ENCODE measurements at regions not wholly inside any gene's neighbourhood (a gene's known extent, or its start where the extent isn't known, plus 50 kb on each side); places are given as distances from the start of the nearest gene placed in this dataset.

DNA sequence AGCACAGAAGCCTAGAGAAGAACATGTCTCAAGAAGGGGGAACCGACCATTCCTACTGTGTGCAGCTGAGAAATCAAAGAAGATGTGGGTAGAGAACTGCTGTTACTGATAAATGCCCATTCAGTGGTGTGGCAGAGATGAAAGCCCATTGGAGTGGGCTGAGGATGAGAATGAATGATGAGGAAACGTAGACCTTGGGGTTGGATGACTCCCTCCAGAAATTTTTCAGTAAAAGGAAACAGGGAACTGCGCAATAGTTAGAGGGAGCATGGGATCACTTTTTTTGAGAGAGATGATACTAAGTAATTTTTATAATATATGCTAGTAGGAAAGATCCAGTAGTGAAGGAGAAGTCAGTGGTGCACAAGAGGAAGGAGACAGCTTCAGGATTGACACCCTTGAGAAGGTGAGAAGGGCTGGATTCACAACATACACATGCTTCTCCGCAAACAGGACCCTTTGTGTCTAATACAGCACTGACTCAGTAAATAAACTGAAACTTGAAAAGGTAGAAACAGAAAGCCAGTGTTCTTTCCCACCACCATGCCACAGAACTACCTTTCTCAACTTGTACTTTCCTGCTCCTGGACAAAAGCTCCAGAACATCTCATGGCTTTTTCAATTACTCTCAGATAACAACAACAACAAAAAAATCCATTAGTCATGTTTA, 104.7 kb upstream of the IL6 start:
- DNase-seq: peak; percentile 43 to 64

DNA sequence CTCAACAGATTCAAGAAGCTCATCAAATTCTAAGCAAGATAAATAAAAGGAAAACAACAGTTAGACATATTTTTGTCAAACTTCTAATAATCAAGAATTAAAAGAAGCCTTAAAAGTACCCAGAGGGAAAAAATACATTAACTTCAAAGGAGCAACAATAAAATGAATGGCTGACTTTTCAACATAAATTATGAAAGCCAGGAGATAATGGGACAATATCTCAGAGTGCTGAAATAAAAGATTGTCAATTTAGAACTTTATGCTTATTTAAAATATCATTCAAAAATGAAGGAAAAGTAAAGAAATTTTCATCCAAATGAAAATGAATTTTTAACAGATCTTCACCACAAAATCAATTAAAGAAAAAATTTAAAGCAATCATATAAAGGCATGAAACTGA, 108.5 kb upstream of the IL6 start:
- no peak for DNase-seq

DNA sequence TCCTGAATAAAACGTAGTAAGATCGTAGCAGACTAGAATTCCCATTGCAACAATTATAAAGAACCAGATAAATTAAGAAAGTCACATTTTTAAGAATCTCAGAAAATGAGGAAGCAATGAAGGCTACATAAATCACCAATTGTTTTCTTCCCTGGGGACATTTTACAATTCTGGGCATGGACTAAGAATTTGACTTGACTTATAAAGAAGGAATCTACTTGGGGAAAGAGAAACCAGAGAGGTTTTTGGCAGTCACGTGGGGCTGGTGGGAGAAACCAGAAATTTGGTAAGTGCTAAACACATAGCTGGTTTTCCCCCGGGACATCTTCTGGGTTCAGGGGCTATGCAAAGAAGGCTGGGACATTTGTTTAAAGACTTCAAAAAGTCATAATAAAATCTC, 109.8 kb upstream of the IL6 start:
- no peak for DNase-seq

DNA sequence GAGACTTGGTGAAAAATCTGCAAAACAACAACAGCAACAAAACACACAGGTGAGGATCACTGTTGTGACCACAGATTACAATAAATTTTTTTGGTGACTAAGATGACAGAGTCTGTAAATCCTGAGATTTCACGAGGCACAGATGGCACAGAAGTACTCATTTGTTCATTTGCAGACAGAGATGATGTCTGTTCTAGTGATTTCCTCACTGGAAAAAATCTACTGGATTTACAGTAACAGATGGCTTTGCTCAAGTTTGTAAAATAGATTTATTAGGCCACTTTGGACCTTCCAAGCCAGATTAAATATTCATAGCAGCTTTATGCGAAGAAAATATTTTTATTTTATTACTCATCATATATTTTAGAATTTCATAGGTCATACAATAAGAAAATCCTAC, 113.5 kb upstream of the IL6 start:
- peak in 1 of 2 donors; percentile 15 for DNase-seq

DNA sequence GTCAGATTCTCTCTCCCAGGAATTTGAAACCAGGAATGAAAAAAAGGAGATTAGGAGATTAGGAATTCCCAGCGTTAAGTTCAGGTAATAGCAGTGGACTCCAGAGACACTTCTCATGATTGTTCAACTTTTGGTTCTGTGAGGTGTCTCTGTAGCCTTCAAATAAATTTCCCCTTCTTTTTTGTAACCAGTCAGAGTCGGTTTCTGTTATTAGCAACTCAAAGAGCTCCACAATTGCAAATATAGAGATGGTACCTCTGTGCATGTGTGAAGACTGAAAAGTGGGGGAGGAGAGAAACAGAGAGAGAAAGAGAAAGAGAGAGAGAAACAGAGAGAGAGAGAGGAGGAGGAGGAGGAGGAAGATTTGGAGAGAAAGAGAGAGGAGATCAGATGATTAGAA, 112.8 kb upstream of the STEAP1B start:
- DNase-seq: no peak

DNA sequence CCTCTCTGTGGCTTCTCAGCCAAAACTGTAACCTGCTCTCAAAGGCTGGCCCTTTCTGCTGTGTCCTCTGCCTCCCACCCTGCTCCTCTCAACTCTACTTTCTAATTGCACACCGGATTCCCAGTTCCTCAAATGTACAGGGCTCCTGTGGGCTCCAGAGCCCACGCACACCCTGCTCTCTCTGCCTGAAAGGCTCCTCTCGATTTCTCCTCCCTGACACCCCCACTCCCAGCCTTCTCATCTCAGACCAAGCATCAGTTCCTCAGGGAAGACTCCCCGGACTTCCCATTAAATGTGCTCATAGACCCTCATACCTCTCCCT, 111.7 kb upstream of the STEAP1B start:
- DNase-seq: peak; percentile 41 to 52

DNA sequence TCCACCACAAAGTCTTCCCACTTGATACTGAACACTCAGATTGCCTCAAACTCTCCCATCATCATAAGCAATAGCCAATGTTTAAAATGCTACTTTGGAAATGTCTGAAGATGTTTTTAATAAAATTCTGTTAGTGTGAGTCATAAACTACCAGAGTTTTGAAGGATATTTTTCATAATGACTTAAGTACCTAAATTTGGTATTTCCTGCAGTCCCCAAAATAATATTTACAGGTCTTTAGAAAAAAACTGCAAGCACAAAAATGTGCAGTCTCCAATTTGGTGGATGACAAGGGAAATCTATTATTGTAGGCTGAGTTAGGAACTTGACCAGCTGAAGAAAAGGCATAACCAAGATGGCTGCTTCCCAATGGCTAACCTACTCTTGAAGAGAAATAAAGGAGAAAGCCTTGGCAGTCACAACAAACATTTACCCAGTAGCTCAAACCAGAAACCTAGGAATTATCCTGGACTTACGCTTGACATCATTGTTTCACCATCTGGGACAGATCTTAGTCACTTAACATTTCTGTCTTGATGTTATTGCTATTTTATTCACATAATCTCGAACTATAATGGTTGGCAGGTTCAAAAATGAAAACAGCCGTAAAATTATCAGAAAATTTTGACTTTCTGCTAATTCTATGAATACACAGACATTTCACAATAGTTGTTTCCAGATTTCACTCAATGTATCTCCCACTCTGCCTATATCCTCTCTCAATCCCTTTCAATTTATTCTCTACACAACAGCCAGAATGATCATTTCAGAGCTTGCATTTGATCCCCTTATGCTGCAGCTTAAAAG, 111.2 kb upstream of the STEAP1B start:
- DNase-seq: peak in 1 of 2 donors; percentile 10

DNA sequence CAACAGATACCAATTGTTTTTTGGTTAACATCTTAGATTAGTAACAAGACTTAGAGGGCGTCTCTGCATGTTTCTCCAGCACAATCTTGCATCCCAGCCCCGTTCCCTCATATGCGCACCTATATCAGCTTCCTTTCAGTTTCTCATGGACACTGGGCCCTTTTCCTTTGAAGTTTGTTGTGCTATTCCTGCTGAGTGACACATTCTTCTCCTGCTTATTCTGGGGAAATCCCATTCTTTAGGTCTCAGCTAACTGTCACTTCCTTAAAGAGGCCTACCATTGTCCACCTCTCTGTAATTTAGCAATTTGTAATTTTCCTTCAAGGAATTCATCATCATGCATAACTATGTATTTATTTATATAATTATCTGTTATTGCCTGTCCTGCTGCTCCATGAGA, 110.3 kb upstream of the STEAP1B start:
- DNase-seq: peak; percentile 61 to 73

DNA sequence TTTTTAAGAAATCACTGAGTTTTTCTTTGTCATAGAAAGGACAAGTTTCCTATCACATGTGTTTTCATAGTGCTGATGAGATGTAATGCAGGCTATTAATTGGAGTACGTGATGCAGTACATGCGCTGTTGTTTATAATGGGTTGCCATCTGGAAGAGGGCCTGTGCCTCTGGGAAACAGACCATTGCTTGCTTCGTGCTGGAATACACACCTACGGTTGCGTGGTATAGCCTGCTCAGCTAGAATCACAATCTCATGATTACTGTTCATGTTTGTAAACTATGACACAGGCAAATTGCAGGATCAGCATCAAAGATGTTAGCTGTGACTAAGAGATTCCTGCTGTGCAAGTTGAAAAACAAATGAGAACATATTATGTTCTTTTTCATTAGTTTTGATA, 107.2 kb upstream of the STEAP1B start:
- peak in 1 of 2 donors; percentile 62 for DNase-seq

DNA sequence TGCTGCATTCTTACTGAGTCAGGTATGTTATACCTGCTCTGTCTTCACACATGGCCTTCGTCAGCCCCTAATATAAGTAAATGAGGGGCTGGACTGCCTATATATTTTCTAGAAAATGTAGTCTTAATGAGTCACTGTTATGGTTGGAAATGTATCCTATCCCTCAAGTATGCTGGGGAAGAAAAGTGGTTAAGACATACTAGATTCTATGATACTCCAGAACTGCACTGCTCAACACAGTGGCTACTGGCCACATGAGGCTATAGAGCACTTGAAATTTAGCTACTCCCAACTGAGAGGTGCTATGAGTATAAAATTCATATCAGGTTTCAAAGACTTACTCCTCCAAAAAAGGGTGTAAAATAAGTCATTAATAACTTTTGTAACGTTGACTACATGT, 104.3 kb upstream of the STEAP1B start:
- no peak for DNase-seq

DNA sequence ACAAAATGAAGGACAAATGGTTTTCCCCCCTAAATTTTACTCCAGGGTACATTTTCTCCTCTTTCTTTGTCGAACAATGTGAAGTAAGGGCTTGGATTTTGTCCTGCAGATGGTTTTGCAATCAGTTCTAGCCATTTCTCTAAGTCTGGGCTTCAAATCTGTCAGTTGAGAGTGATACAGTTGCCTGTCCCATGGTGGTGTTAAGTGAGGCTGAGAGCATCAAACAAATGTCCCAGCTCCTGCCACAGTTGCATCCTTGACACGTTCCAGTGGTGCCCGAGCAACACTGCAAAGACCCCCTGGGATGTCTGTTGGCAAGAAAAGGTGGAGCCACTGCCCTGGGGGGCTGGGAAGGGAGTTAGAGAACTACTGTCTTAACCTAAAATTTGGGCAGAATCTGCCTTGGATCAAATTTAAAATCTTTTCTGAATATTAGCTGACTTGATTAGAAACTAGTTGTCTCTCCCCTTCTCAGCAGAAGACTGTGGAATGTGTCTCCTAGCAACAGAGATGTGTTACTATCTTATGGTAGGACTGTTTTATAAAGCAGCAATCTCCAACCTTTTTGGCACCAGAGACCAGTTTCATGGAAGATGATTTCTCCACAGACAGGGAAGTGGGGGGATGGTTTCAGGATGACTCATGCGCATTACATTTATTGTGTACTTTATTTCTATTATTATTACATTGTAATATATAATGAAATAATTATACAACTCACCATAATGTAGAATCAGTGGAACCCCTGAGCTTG, 102.0 kb upstream of the STEAP1B start:
- DNase-seq: peak; percentile 37 to 65

DNA sequence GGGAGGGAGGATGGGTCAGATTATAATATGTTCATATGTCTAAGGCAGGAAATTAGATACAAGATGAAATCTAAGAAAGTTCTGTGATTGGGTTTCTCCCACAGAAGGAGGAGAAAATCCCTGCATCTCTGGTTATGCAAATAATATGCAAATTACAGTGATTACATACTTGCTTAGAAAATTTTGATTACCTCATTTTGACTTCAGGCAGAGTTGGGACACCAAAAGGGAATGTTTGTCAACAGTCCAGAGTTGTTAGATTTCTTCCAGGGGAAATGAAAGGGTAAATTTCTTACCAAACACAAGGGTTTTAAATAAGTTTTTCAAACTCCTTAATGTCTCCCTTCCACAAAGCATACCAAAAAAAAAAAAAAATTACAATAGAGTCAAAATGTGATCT, 101.4 kb upstream of the STEAP1B start:
- DNase-seq: peak; percentile 93 to 95

DNA sequence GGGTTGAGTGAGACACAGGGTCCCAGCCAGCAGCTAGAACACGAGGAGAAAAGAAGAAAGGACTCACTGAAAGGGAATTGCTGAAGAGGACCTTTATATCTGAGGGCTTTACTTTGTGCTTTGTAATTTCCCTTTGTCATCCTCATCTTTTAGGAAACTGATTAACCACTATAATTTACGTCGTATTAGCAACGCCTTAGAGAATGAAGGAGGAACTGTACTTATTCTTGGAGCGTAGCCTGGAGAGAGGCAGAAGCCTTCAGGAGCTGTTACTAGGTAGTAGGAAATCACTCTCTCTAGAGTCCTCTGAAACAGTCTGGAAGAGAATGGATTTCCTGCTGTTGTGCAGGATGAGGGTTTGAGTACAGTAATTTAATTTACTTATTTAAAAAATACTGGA, 101.0 kb upstream of the STEAP1B start:
- peak; percentile 70 to 82 for DNase-seq

DNA sequence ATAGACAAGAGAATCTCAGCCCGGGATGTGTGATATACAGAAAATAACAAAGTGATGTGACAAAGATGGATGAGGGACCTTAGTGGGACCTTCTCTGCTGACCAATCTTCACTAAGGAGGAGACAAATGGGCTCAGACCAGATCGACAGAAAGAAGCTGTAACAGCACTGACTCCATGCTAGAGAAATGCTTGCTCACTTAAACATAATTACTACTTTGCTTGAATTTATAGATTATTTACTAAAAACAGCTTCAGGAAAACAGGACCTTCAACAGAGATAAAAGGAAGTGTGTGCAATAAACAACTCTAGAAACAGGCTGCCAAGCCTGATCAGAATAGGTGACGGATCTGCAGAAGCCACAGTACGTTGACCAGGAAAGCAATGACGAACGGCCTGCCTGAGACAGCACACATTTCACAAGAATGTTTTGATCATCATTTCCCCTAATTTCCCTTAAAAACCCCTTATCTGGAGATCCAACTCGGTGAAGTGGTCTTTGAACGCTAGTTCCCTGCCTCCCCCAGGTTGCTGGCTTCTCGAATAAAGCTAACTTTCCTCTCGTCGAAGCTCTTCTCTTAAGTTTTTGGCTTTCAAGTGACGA, 98.4 kb upstream of the STEAP1B start:
- DNase-seq: no peak

DNA sequence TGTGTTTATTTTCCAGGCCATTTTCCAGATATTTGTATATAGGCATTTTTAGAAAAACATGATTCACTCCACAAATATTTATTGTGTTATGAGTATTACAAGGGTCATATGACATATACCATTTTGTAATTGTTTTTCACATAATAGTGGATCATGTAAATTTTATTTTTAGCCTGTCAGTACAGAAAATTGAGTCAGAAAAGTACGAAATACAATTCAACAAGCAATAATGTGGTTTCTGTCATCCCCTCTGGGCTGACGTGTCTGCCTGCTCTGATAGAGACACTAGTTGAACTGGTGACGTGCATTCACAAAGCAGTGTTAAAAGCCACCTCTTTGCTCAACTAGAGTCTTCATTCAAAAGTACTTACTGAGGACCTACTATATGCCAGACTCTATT, 97.9 kb upstream of the STEAP1B start:
- DNase-seq: peak in 1 of 2 donors; percentile 66

DNA sequence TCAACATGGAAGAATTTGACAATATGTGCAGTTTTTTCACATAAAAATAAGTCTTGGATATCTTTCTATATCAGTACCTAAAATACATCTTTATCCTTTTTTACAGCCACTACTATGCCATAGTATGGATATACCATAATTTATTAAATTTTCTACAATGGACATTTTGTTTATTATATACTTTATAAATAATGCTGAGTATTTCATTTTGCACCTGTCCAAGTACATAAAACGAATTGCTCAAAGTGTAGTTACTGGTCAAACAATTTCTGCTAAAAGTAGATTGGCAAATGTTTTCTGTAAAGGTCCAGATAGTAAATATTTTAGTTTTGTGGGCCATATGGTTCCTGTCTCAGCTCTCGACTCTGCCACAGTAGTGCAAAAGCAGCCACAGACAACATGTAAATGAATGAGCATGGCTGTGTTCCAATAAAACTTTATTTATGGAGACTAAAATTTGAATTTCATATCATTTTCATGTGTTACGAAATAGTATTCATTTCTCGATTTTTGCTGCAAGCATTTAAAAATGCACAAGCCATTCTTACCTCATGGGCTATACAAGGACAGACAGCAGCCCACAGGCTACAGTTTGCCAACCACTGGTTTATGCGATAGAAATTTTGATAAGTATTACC, 96.9 kb upstream of the STEAP1B start:
- DNase-seq: no peak

DNA sequence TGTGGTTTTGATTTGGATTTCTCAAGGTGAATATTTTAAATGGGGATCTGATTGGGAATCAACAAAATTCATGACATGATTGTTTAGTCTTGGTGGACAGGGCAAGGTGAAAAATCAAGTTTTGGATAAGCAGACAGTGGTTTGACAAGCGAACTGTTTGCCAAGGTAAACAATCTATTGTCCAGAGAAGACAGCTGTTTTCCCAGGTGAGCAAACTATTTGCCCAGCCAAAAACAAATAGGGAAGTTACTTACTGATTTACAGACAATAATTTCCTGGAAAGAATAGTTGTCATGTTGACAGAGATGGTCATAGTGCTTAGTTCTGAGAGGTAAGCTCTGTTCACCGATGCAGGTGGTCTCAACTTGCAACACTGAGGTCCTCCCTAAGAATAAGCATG, 94.0 kb upstream of the STEAP1B start:
- DNase-seq: no peak

DNA sequence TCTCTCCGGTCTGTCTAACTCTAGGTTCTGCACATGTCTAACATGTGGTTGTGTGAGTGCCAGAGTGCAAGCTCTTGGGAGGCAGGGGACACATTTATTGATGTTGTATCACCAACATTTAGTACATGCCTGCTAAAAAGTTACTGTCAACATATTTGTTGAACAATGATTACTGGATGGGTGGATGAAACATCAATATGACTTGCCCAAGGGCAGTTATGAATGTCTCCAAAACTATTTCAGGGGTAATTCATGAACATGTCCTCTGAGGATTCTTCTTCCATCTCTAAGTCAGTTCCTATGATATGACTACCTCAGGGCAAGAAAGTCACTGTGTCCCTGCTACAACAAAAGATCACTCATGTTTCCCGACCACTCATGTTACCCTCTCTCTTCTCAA, 91.3 kb upstream of the STEAP1B start:
- DNase-seq: no peak

DNA sequence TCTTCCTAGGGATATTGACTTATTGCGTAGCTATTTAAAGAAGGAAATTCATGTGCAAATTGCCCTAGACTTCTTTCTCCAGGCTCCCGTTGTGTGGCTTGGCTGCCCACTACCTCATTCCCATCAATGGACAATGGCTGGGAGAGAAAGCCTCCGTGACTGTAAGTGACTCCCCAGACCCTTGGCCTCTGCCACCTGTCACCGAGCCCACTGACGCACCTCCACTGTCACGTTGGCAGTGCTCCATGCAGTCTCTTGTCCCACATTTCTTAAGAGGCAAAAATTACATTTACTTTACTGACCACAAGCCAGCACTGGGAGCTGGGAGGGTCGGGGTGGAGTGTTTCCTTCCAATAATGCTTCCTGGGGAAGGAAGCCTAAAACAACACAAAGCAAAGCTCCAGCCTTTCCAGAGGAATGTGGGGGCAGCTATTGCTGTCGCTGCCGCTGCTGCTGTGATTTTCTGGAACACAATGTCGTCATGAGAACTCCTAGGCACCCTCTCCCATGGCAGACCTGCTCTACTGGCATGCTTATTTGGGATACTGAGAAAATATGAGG, 89.7 kb upstream of the STEAP1B start:
- DNase-seq: no peak

DNA sequence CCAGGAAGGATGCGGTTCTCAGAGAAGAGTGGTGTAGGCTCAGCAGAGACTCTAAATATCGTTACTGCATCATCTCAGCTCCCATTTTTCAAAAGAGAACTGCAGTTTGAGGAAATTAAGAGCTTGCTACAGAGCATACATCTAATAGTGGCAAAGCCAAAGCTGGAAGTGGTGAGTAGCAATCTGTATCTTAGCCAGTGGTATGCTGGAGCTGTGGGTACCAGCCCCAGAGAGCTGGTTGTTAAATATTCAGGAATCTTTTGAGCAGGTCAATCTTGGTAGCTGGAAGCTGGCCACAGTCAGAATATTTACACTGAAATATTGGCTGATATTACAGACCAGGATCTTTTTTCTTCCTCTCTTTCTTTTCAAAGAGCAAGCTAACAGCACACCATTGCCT, 88.4 kb upstream of the STEAP1B start:
- DNase-seq: peak in 1 of 2 donors; percentile 62

DNA sequence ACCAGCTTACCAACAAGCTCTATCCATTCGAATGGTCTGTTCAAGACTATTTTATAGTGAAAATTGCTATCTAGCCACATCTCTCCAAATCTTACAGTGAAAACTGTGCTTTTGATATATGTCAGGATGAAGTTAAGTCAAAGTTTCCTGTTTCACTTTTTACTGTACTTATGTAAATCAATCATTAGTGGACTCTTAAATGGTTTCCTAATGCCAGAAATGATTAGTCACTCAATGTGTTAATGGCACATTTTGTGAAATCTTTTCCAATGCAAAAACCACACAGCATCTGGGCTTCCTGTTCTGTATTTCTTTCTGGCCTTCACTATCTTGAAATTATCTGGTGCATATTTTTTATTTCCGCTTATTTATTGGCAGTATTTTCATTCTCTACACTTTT, 87.3 kb upstream of the STEAP1B start:
- DNase-seq: peak; percentile 93 to 94

DNA sequence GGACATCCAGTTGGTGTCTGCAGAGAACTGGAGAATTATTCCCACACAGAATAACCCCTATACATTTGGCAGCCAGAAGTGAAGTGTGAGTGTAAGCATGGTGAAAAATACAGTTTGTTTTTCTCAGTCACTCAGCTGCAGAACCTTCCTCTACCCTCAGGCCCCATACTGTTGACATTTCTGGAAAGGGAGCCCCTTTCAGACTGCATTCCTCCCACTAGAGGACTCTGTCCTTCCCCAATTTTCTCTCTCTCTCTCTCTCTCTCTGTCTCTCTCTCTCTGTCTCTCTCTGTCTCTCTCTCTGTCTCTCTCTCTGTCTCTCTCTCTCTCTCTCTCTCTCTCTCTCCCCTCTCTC, 86.8 kb upstream of the STEAP1B start:
- DNase-seq: no peak

All from inflammatory macrophage treated with lipopolysaccharide for 1 hour (primary cell).